Frontal cortex (tissue), 3 donors: ENCODE measurements at regions not wholly inside any gene's neighbourhood (a gene's known extent, or its start where the extent isn't known, plus 50 kb on each side); places are given as distances from the start of the nearest gene placed in this dataset.

Experiments used
- DNase-seq, 2 donors: peaks; one replicate each; pipeline ENCODE4 v3.0.0; 2012; ENCODE audit warnings: low spot score in 2 of 2
- FAIRE-seq: peaks from 2 replicates; lab custom pipeline; 2012; peaks lifted over from hg19 to GRCh38; lab: Jason Lieb, UNC
- donor health status: control.
- donor health status: control.
- donor health status: control.

DNA sequence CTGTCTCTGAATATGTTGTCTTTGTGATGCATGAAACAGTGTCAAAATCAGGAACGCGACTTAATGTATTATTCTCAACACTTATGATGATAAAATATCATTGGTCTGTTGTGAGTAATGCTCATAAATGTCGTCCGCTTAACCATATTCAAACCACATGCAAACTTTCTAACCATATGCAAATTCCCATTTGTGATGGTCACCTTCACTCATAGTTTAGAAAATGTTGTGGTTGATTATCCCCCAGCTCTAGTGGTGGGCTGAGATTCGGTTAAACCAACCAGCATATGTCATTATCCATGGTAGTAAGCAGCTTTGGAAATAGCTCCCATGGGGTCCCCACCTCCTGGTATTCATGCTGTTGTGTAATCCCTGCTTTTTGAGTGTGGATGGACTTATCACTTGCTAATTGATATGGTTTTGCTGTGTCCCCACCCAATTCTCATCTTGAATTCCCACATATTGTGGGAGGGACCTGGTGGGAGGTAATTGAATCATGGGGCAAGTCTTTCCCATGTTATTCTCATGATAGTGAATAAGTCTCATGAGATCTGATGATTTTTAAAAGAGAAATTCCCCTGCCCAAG lies 360.0 kb upstream of the TSHZ2 start:
- no peak for FAIRE-seq
- no peak for DNase-seq

DNA sequence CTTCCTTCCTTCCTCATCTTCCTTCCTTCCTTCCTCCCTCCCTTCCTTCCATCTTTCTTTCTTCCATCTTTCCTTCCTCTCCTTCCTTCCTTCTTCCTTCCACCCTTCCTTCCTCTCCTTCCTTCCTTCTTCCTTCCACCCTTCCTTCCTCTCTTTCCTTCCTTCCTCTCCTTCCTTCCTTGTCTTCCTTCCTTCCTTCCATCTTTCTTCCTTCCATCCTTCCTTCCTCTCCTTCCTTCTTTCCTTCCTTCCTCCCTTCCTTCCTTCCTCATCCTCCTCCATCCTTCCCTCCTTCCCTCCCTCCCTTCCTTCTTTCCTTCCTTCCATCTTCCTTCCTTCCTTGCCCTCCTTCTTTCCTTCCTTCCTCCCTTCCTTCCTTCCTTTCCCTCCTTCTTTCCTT lies 361.4 kb upstream of the TSHZ2 start:
- FAIRE-seq (no peak), DNase-seq (no peak)

DNA sequence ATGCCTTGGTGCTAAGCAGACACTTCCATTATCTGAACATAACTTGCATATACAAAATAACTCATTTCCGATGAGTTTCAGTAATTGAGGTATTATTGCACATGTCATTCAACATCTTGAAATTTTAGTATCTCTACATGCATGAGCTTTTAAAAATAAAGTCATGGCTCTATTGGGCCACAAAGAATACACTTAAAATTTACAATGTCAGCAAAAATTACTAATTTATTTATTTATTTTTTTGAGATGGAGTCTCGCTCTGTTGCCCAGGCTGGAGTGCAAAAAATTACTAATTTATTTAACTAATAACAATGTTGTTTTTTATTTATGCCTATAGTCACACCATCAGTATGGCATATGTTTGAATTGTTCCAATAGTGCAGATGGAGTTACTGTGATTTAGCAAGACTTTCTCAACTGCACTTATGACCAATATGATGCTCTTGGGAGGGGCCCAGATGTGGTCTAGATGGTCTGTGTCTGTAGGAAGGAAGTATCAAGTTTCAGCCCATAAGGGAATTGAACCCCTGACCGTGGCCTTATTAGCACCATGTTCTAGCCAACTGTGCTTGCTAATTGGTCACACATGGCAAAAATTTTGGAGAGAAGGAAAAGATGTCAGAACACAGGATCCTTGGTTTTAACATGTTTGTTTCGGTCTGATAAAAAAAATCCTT lies 370.7 kb upstream of the TSHZ2 start:
- DNase-seq (no peak), FAIRE-seq (no peak)

DNA sequence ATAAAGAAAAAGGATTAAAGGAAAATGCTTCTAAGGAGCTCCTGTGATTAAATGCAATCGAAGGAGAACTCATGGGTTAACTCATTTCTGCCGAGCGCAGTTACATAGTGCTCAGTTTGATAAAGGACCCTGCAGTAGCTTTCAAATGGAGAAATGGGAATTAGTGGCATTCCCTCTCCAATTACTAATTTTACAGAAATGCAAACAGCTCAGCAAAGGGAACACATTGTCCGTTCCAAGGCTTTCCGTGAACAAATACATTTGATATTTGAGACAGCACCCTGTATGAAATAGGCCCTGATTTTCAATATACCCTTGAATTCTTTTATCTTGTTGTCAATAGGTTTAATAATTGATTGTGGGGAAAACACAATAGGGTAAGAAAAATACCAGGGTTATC lies 375.9 kb upstream of the TSHZ2 start:
- FAIRE-seq (no peak), DNase-seq (no peak)

DNA sequence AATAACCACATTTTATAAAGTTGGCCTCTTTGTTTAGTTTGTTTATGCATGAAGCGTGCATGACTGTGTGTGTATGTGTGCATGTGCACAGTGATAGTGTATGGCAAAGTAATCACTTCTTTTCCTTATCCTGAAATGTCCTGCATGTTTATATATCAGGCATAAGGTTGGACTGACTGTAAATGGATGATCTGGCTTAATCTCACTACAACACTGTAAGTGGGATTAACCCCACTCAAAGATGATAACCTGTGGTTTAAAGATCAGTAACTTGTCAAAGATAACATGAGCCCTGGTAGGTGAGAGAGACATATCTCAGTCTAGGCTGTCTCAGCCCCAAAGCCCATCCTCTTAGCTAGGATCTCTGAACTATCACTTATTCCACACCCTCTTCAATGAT lies 376.6 kb upstream of the TSHZ2 start:
- no peak for FAIRE-seq

DNA sequence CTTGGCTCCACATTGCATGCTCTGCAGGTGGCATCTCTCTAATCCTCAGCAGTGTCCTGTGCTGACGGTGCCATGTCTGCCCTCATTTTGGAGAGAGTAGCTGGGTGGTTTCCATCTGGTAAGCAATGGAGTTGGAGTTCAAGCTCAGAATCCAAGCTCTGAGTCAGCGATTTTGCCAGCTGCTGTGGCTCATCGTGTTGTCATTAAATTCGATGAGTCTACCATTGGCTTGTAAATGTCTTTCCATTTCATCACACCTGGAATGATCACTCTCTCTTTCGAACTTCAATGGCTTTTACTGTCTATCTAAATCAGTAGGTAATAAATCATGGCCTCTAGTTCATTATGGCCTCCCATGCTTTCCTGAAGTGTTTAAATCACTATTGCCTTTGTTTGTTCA lies 378.5 kb upstream of the TSHZ2 start:
- DNase-seq (no peak), FAIRE-seq (no peak)

More for the DNA sequence above, 376.6 kb upstream of the TSHZ2 start:
- no peak for DNase-seq

DNA sequence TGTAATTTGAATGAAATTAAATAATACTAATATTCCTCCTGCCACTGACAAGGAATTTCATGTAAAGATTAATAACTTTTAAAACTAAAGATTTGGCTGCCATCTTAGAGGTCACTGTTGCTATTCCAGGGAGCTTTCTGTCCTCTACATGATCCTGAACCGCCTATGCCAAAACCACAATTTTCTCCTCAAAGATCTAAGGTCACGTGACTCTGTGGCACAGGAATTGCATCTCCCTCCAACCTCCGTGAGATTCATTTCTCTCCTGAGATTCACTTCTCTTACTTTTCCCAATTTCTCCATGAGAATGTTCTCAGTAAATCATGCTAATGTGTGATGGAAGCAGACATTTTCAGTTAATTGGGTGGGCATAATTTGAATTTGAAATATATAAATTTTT lies 379.6 kb upstream of the TSHZ2 start:
- DNase-seq, result no peak
- FAIRE-seq, result no peak

DNA sequence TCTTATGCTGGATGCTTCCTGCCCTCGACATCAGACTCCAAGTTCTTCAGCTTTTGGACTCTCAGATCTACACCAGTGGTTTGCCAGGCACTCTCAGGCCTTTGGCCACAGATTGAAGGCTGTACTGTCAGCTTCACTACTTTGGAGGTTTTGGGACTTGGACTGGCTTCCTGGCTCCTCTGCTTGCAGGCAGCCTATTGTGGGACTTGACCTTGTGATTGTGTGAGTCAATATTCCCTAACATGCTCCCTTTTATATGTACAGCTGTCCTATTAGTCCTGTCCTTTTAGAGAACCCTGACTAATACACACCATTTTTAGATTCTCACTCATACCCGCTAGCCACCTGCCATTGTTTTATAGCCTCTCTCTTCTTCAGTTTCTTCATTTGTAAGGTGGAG lies 382.1 kb upstream of the TSHZ2 start:
- FAIRE-seq (no peak), DNase-seq (no peak)

DNA sequence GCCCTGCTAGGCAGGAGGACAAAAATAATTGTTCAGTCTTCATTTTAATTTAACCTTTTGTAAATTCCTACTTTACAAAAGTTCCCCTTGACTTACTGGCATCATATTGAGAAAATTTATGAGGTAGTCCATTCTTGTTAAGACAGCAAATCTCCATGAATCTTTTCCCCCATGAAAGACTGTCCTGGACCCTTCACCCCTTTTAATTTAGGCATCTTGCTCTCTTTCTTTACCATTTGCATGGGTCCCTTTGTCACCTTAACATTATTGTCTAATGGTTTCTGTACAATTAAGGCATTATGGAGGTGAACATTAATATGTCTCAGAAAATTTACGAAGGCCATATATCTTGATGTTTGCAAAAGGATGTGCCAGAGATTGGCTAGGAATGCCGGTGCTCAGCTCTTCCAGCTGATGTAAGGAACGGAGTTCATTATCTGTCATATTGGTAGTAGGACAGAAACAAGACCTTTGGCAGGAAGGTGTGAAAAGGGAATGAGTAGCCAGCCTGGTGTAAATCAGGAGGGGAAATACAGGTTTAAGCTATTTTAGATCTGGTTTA lies 382.8 kb upstream of the TSHZ2 start:
- DNase-seq, result no peak
- FAIRE-seq, result no peak

DNA sequence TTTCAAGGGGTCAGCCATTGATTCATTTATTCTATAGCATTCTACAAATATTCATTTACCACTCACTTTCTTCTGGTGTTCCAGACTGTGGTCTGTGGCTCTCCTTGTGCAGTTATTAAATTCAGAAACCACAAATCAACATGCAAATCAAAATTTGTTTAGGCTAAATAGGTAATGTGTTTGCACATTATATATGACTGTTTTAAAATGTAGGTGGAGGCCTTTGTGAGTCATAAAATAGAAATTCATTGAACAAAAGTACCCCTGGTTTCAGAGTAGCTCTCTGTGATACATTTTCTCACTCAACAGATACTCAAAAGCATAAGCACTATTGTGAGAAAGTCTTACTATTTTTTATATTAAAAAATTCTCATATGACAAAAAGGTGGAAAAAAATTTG lies 385.5 kb upstream of the TSHZ2 start:
- DNase-seq, result no peak

DNA sequence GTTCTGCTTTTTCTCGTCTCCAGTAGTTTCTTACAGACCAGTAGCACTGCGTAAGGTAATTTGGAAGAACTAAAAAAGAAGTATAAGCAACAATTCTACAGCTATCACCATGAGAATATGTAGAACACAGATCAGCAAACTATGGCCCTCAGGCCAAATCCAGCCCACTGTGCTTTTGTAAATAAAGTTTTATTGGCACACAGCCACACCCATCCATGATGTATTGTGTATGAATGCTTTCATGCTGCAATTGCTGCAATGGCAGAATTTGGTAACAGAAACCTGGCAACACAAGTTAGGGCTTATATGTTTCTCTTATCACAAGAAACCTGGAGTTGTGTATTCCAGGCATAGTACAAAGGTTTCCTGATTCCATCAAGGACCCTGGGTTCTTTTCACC lies 386.8 kb upstream of the TSHZ2 start:
- FAIRE-seq (no peak), DNase-seq (no peak)

More for the DNA sequence above, 385.5 kb upstream of the TSHZ2 start:
- FAIRE-seq, result no peak

DNA sequence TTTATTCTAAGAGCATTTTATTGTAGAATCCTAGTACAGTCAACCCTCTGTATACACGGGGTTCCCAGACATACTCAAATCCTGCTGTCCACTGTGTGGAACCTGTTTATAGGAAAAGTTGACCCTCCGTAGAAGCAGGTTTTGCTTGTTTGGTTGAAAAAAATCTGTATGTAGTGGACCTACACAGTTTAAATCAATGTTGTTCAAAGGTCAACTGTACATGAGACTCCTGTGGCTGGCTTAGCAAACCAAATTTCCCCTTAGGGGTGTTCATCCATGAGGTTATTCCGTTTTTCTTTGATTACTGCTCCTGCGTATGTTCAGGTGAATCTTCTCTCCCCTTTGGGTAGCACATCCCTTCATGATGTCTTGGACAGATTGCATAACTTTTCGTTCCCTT lies 387.0 kb upstream of the ZFP64 start:
- FAIRE-seq (no peak), DNase-seq (no peak)

DNA sequence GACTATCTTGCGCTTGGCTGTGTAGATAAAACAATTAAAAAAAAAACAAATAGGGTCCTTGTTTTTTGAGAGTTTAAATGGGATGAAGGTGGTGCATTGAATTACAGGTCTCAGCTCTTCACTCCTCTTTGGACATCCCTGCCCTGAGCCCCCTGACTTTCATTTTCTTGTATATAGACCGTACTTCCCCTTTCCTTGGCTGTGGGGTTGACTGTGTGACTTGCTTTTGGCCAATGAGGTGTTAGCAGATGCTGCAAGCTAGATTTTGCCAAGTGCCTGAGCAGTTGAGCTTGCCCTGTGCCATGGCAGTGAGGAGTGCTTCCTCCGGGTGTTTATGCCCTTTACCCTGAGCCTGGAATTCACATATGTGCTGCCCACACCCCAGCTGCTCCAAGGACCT lies 386.1 kb upstream of the ZFP64 start:
- DNase-seq (no peak), FAIRE-seq (no peak)

DNA sequence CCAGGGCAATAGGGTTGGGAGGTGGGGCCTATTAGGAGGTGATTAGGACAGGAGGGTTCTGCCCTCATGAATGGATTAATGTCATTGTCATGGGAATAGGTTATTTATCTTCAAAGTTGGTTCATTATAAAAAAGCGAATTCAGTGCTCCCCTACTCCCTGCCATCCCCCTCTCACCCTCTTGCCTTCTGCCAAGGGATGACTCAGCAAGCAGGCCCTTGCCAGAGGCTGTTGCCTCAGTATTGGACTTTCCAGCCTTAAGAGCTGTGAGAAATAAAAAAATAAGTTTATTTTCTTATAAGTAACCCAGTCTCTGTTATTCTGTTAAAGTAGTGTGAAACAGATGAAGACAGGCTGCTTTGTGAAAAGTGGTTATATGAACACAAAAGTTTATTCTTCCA lies 381.1 kb upstream of the ZFP64 start:
- DNase-seq (no peak), FAIRE-seq (no peak)

DNA sequence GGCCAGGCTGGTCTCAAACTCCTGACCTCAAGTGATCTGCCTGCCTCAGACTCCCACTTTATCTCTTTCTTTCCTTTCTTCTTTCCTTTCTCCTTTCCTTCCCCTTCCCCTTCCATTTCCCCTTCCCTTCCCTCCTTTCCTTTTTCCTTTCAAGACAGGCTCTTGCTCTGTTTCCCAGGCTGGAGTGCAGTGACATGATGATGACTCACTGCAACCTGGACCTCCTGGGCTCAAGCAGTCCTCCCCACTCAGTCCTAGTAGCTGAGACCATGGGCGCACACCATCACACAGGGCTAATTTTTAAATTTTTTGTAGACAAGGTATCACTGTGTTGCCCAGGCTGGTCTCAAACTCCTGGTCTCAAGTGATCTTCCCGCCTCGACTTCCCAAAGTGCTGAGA lies 377.6 kb upstream of the ZFP64 start:
- FAIRE-seq (no peak), DNase-seq (no peak)

DNA sequence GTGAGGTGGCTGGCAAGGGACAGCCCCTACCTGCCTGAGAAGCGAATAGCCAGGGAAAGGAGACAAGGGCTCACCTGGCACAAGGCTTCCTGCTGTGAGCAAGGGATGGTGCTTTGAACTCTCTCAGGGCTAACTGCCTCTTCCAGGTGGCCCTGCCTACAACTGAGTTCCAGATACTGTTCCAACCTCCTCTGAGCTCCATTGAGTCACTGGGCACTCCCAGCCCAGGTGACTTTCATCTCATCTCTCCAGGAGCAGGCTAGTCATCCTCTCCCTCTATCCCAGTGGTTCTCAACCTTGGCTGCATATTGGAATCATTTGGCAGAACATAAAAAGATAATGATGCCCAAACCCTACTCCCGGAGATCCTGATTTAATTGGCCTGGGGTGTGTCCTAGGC lies 374.0 kb upstream of the ZFP64 start:
- DNase-seq (no peak), FAIRE-seq (no peak)

DNA sequence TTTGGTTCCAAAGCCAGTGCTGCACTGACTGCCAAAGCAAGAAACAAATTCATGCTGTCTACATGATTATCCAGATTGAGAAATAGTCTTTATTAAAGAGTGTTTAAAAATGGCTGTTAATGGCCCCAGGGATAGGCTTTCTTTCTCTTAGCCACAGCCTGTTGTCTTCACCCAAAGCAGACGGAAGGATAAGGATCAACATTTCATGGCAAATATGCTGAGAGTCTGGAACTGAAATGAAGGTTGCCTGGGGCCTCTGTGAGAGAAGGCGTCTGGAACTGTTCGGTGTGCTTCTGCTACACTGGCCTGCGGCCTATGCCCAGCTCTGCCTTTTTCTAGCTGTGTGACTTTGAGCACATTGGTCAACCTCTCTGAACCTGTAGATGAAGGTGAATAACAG lies 373.0 kb upstream of the ZFP64 start:
- FAIRE-seq (no peak), DNase-seq (no peak)

DNA sequence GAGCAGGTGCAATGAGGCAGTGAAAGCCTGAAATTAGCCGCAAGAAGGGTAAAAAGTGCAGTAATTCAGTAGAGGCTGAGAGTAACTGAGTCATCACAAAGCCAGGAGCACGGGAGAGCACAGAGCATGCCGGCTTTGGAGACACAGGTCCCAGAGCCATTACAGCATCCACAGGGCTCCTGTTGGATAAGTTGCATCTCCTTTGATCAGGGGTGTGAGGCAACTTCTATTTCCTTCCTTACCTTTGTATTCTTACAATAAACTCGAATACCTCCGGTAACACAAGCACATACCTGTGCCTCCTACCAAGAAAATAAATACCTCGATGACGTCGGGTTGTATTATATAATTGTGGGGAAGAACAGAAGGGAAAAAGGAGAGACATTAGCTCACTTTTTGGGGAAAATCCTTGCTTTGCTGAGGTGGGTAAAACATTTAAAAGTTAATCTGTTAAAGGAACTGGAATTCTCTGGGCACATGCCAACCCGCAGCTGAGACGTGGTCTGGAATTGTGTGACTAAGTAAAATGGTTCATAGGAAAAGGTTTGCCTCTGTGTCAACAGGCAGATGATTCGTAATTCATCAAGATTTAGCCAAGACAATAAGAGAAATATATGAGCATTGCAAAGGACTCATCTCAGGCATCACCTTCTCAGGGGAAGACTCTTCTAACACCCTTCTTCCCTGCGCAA lies 360.7 kb upstream of the ZFP64 start:
- FAIRE-seq (no peak), DNase-seq (no peak)

DNA sequence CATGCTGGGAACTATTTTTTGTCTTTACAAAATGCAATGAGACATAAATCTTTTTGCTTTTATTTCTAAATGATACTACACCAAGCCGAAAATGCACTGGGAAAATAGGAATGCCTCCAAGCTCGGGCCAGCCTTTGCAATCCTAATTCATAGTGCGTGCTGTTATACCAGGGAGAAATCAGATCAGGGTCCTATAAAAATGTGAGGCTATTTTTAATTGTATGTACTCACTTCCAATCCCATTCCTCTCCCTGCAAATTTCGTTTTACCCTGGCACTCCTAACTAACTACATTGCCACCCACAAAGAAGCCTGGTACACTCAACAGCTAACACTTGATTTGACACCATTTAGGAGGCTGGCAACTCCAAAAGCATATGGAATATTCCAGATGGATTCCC lies 350.6 kb upstream of the ZFP64 start:
- no peak for FAIRE-seq

DNA sequence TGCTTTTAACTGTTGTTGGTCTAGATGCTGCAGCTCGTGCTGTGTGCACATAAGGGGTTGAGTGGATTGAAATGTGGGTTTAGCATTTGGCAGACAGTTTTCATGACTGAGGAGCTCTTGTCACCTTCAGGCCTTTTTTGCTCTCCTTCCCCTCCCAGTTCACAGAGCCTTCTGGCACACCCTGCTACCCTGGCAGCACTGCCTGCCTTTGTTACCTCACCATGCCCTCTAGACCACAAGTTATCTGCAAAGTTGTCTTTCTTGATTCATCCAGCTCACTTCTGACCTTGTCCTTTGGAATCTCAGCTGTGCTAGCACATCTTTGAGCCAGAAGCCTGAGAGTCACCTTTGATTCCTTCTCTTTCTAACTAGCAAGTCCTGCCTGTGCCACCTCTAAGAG lies 348.9 kb upstream of the ZFP64 start:
- FAIRE-seq, result no peak
- no peak for DNase-seq

More for the DNA sequence above, 350.6 kb upstream of the ZFP64 start:
- DNase-seq, result peak in 1 of 2 donors; percentile 8

DNA sequence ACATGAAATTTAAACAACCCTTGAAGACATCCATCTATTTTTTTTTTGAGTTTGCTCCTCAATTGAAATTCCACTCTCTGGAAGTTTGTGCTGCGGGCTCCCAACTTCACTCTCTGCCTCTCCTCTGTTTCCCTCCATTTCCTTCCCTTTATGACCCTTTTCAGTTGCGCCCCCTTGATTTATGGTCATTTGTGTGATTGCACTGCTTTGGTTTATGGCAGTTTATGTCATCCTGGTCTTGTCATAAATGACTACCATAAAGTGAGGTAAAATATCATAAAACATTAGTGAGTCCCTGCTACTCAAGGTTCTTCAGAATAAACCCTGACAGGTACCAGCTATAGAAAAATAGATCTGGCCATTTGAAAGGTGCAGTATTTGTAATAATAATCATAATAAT lies 348.3 kb upstream of the ZFP64 start:
- FAIRE-seq, result no peak
- DNase-seq, result no peak
